ENCODE measurements at regions not wholly inside any gene's neighbourhood (a gene's known extent, or its start where the extent isn't known, plus 50 kb on each side); places are given as distances from the start of the nearest gene placed in this dataset.

- no peak for TF ChIP-seq ZBTB7B (CRISPR knock-in tag; IDR thresholded peaks at IDR 0.05)
Observed at GRCh38 chr20:22245139-22245538, 339.2 kb downstream of the FOXA2 start (continued).

GRCh38 chr20:22243067-22243466, 341.3 kb downstream of the FOXA2 start:
- peaks cover 1 to 11% of the 10 kb centered on the region in 2 experiments; a peak in 3 of 5 replicates for H3K27me3 ChIP-seq (ENCODE audit: control insufficient read depth in 1 of 2, insufficient read depth in 2 of 2, low read length in 2 of 2)
- no peak for FAIRE-seq
- no peak overlapping the region for H3K27ac ChIP-seq (ENCODE audit: extremely low read length, insufficient read depth, low read length)
- no peak for ATAC-seq
- H3K4me2 ChIP-seq (ENCODE audit: low read depth, low read length), result no peak overlapping the region
- no peak overlapping the region for H3K4me3 ChIP-seq (replicated peaks in 1 of 3; ENCODE audit: insufficient read depth in 1 of 3, low read depth in 2 of 3, low read length in 3 of 3)
- no peaks in the 10 kb centered on the region for H3K79me2 ChIP-seq (ENCODE audit: insufficient read depth, low read length)
- no peaks in the 10 kb centered on the region for H3K9me3 ChIP-seq (ENCODE audit: low read length)
- BruUV-seq (replicated peaks), result no TSS peak
- TF ChIP-seq PAX8 (CRISPR knock-in tag; IDR thresholded peaks at IDR 0.05; ENCODE audit: borderline replicate concordance) (no peak), ATF5 (CRISPR knock-in tag; IDR thresholded peaks at IDR 0.05; ENCODE audit: low read depth) (no peak), ZNF709 (CRISPR knock-in tag; IDR thresholded peaks at IDR 0.05) (no peak), HBP1 (CRISPR knock-in tag; IDR thresholded peaks at IDR 0.05; ENCODE audit: low read depth) (no peak), MXD4 (CRISPR knock-in tag; IDR thresholded peaks at IDR 0.05) (no peak), SRF (IDR thresholded peaks at IDR 0.05; ENCODE audit: low read depth, low read length) (no peak), SRSF1 (optimal IDR thresholded peaks at IDR 0.05; ENCODE audit: low read depth, low read length) (no peak), ZNF33A (CRISPR knock-in tag; IDR thresholded peaks at IDR 0.05; ENCODE audit: borderline replicate concordance) (no peak), HOXA9 (CRISPR knock-in tag; IDR thresholded peaks at IDR 0.05; ENCODE audit: borderline replicate concordance) (no peak), ZNF121 (CRISPR knock-in tag; IDR thresholded peaks at IDR 0.05) (no peak), TFDP1 (CRISPR knock-in tag; IDR thresholded peaks at IDR 0.05; ENCODE audit: borderline replicate concordance) (no peak)
- peaks cover 18% of the 10 kb centered on the region for H3K4me1 ChIP-seq (ENCODE audit: insufficient read depth, low read length)
- no peaks in the 10 kb centered on the region for H3K36me3 ChIP-seq (replicated peaks in 1 of 2; ENCODE audit: control insufficient read depth in 1 of 2, insufficient read depth in 2 of 2, low read length in 2 of 2)
- no peak for DNase-seq (ENCODE audit: low spot score)
- in situ Hi-C loops (cut with HindIII; ENCODE audit: extremely low pct_ligation_motif_present, low pct_unique_long_range_greater_than_20kb) (loop anchor here (10.0 kb wide), 1 partner anchor 538 kb away; the partner anchor contains the start of gene PAX1), intact Hi-C loops (cut with micrococcal nuclease; ENCODE audit: unreplicated experiment) (no loop called here)
- H2AFZ ChIP-seq (ENCODE audit: low read length), result no peak overlapping the region
- 50% methylated on average over 5 of the region's 5 CpGs for WGBS (ENCODE audit: low lambda C conversion rate)
- H4K20me1 ChIP-seq (ENCODE audit: insufficient read depth, low read length), result no peaks in the 10 kb centered on the region
- H3K9ac ChIP-seq (ENCODE audit: insufficient read depth, low read depth, low read length), result no peak overlapping the region
- ChIA-PET CTCF (ENCODE audit: low intra/inter-chr PET ratio, low total read pairs) (no interaction called here), POLR2A (no interaction called here)

Data from HepG2 (cell line).